ENCODE measurements at regions not wholly inside any gene's neighbourhood (a gene's known extent, or its start where the extent isn't known, plus 50 kb on each side); places are given as distances from the start of the nearest gene placed in this dataset.

DNA sequence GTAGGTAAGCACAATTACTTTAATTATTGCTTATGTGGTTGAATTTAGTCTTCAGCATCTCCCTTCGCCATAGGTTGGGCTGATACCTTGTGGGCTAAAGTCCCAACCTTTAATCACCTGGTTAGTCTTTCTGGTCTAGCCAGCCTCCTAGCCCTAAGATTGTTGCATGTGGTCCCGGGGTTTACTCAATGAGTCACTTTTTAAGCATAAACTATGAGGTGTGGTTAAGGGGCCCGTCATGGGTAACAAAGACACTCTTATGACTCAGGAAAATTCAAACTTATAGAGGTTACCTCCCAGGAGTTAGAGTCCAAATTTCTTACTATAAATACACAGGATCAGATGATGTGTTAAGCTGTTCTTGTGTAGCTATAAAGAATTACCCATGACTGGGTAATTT, 841.6 kb downstream of the TRIB2 start:
- TF ChIP-seq EP300 (IDR thresholded peaks at IDR 0.05) (no peak), POLR2A (IDR thresholded peaks at IDR 0.05) (no peak)
- TF ChIP-seq, protein P1, sequence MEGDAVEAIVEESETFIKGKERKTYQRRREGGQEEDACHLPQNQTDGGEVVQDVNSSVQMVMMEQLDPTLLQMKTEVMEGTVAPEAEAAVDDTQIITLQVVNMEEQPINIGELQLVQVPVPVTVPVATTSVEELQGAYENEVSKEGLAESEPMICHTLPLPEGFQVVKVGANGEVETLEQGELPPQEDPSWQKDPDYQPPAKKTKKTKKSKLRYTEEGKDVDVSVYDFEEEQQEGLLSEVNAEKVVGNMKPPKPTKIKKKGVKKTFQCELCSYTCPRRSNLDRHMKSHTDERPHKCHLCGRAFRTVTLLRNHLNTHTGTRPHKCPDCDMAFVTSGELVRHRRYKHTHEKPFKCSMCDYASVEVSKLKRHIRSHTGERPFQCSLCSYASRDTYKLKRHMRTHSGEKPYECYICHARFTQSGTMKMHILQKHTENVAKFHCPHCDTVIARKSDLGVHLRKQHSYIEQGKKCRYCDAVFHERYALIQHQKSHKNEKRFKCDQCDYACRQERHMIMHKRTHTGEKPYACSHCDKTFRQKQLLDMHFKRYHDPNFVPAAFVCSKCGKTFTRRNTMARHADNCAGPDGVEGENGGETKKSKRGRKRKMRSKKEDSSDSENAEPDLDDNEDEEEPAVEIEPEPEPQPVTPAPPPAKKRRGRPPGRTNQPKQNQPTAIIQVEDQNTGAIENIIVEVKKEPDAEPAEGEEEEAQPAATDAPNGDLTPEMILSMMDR (IDR thresholded peaks at IDR 0.05): no peak
- Histone ChIP-seq H3K27ac (no peak overlapping the region), H3K36me3 (no peaks in the 10 kb centered on the region), H3K27me3 (no peaks in the 10 kb centered on the region), H3K9me3 (peaks cover 0 to 4% (median 0%) of the 10 kb centered on the region in 4 donors), H3K4me1 (no peaks in the 10 kb centered on the region), H3K4me3 (no peak overlapping the region)
- no peak for DNase-seq (ENCODE audit: low spot score in 2 of 2)
- 76 to 79% methylated on average over 3 of the region's 3 CpGs for WGBS, 2 donors

DNA sequence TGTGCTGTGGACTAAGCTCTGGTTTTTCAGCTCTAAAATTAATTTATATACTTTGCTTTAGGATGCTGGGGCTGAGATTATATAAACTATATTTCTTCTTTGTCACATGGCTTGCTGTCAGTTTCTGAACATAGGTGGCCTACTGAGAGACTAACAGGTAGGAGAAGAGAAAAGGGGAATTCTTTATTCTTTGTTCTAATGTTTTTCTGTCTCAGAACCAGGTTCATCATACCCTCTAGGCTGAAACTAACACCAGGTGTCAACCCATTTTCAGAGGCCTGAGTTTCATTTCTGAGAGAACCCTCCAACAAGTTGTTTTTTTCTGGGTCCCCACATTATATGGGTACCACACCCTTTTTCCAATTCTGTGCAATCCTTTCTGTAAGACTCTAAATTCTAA, 843.6 kb downstream of the TRIB2 start:
- no peaks in the 10 kb centered on the region for H3K27me3 ChIP-seq
- no peak overlapping the region for H3K4me3 ChIP-seq
- H3K36me3 ChIP-seq: no peaks in the 10 kb centered on the region
- H3K27ac ChIP-seq: no peak overlapping the region
- no peaks in the 10 kb centered on the region for H3K4me1 ChIP-seq
- no peak for DNase-seq (ENCODE audit: low spot score in 2 of 2)
- peaks cover 0 to 4% (median 0%) of the 10 kb centered on the region in 4 donors for H3K9me3 ChIP-seq
- TF ChIP-seq POLR2A (IDR thresholded peaks at IDR 0.05) (no peak), EP300 (IDR thresholded peaks at IDR 0.05) (no peak)
- TF ChIP-seq, protein P1 (IDR thresholded peaks at IDR 0.05): no peak

DNA sequence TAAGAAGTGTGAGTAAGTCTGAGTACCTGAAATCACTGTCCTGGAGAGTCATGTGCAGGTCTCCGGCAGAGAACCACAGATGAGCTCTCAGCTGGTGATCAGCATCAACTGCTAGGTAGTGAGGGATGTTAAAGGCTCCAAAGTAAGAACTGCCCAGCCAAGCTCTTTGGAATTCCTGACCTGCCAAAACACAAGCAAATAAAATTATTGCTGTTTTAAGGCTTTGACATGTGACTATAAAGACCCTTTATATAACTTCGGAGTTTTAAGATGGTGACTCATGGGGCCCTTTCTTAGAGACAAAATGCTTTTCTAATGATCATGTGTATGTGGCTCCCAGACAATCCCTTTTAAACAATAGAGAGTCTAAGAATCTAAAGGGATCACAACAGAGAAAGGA, 855.7 kb downstream of the TRIB2 start:
- no peak overlapping the region for H3K4me3 ChIP-seq
- H3K9me3 ChIP-seq: no peaks in the 10 kb centered on the region
- H3K27ac ChIP-seq: no peak overlapping the region
- WGBS, 2 donors: 67 to 73% methylated on average over 2 of the region's 2 CpGs
- H3K36me3 ChIP-seq: no peaks in the 10 kb centered on the region
- no peaks in the 10 kb centered on the region for H3K27me3 ChIP-seq
- no peaks in the 10 kb centered on the region for H3K4me1 ChIP-seq
- TF ChIP-seq, protein P1 (IDR thresholded peaks at IDR 0.05): no peak
- no peak for TF ChIP-seq EP300 (IDR thresholded peaks at IDR 0.05)
- no peak for TF ChIP-seq POLR2A (IDR thresholded peaks at IDR 0.05)
- DNase-seq (ENCODE audit: low spot score in 2 of 2): no peak

DNA sequence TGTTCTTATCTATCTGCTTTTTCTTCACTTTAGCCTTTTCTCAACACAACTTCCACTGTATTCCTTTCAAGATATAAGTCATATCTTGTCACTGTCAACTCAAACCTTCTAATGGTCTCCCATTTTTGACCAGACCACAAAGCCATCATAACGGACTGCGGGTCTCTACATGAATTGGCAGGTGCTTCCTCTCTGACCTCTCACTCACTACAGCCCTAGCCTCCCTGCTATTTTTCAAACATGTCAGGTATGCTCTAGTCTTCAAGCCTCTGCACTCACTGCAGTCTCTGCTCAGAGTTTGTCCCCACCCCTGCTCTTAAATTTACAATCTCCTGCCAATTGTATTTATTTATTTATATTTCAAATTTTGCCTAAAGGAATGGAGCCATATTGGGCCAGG, 858.1 kb downstream of the TRIB2 start:
- Histone ChIP-seq H3K9me3 (no peaks in the 10 kb centered on the region), H3K4me3 (no peak overlapping the region), H3K4me1 (no peaks in the 10 kb centered on the region), H3K27me3 (no peaks in the 10 kb centered on the region), H3K36me3 (no peaks in the 10 kb centered on the region), H3K27ac (no peak overlapping the region)
- TF ChIP-seq, protein P1 (IDR thresholded peaks at IDR 0.05): no peak
- TF ChIP-seq POLR2A (IDR thresholded peaks at IDR 0.05): no peak
- TF ChIP-seq EP300 (IDR thresholded peaks at IDR 0.05): no peak
- DNase-seq (ENCODE audit: low spot score in 2 of 2): no peak
- 89 to 93% methylated on average over 2 of the region's 2 CpGs for WGBS, 2 donors

DNA sequence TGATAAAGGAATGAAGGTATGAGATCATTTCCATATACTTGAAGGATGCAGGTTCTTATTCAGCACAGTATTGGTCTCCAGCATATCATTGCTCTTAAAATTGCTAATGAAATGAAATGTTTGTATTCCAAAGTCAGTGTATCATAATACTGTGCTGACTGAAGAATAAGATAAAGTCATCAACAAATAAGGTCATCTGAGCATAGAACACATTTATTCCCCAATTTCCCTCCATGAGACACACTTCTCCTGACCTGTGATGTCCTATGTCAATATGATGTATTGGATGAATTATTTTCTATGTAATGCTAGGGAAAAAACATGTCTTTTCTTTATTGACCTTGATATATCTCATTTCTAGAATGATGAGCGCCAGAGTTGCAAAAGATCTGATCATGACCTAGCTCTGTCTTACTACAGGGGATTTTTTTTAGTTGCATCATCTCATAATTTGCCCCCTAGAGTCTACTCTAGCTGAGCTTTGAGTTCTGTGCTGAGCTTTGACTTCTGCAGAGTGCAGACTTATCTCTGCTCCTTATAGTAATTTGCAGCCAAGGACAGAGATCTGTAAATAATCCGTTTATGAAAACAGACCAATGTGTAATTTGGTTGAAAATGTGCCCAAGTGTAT, 859.8 kb downstream of the TRIB2 start:
- no peak overlapping the region for H3K27ac ChIP-seq
- H3K4me3 ChIP-seq: no peak overlapping the region
- WGBS, 2 donors: 57 to 65% methylated on average over 2 of the region's 2 CpGs
- no peaks in the 10 kb centered on the region for H3K9me3 ChIP-seq
- no peak for TF ChIP-seq EP300 (IDR thresholded peaks at IDR 0.05)
- no peaks in the 10 kb centered on the region for H3K36me3 ChIP-seq
- DNase-seq (ENCODE audit: low spot score in 2 of 2): no peak
- no peaks in the 10 kb centered on the region for H3K4me1 ChIP-seq
- no peaks in the 10 kb centered on the region for H3K27me3 ChIP-seq

DNA sequence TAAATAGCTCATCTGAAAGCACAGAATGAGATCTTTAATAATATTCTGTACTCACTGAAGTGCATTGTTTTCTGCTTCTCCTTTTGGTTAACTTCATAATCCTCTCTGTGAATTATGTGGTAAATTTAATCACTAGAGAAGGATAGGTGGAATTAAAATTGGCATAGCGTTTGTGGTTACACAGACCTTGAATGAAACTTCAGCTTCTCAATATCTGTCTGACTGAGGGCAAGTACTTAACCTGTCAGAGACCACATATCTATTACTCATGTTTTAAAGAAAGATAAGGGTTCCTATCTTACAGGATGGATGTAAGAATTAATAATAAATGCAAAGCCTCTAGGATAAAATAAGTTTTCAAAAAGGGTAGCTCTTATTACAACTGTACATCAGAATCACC, 861.8 kb downstream of the TRIB2 start:
- Histone ChIP-seq H3K36me3 (no peaks in the 10 kb centered on the region), H3K4me1 (no peaks in the 10 kb centered on the region), H3K4me3 (no peak overlapping the region), H3K27me3 (no peaks in the 10 kb centered on the region), H3K9me3 (no peaks in the 10 kb centered on the region), H3K27ac (no peak overlapping the region)
- DNase-seq (ENCODE audit: low spot score in 2 of 2): no peak
- WGBS, 2 donors: 74 to 79% methylated on average over 1 of the region's 1 CpG
- TF ChIP-seq, protein P1 (IDR thresholded peaks at IDR 0.05): no peak
- TF ChIP-seq POLR2A (IDR thresholded peaks at IDR 0.05) (no peak), EP300 (IDR thresholded peaks at IDR 0.05) (no peak)

Data from tibial nerve (tissue), 4 donors.